GM19324 (cell line): ENCODE measurements at regions not wholly inside any gene's neighbourhood (a gene's known extent, or its start where the extent isn't known, plus 50 kb on each side); places are given as distances from the start of the nearest gene placed in this dataset.
"Not testable (repeated sequence)": the region's sequence is repeated elsewhere in the genome, so short reads cannot be mapped to it uniquely, and the experiment has no call there.

ENCODE experiments used
- ATAC-seq: cut with Tn5 transposase; IDR thresholded peaks from one replicate; pipeline ENCODE4 v1.9.1; 2021; ENCODE audit warnings: mild to moderate bottlenecking, moderate library complexity; ENCODE audit not compliant: unreplicated experiment, low FRiP score

- ATAC-seq: no peak
These were observed 132.6 kb upstream of the MAP1LC3B2 start for GRCh38 chr12:116426391-116427136.

- ATAC-seq: no peak
These were observed 131.8 kb upstream of the MAP1LC3B2 start for GRCh38 chr12:116427200-116427930.

GRCh38 chr12:116429826-116430360 is 129.3 kb upstream of the MAP1LC3B2 start:
- no peak for ATAC-seq

- no peak for ATAC-seq
These were observed 128.1 kb upstream of the MAP1LC3B2 start for GRCh38 chr12:116430911-116431565.

GRCh38 chr12:116431677-116432300 is 127.4 kb upstream of the MAP1LC3B2 start:
- ATAC-seq: no peak

- no peak for ATAC-seq
These were observed 126.8 kb upstream of the MAP1LC3B2 start for GRCh38 chr12:116432314-116432750.

- no peak for ATAC-seq
These were observed 125.9 kb upstream of the MAP1LC3B2 start for GRCh38 chr12:116433249-116433648.

GRCh38 chr12:116434155-116435011 is 124.8 kb upstream of the MAP1LC3B2 start:
- no peak for ATAC-seq

- no peak for ATAC-seq
These were observed 123.2 kb upstream of the MAP1LC3B2 start for GRCh38 chr12:116435984-116436383.

- ATAC-seq: no peak
These were observed 122.5 kb upstream of the MAP1LC3B2 start for GRCh38 chr12:116436561-116437249.

GRCh38 chr12:116441292-116441691 is 117.9 kb upstream of the MAP1LC3B2 start:
- no peak for ATAC-seq

GRCh38 chr12:116442304-116442703 is 116.9 kb upstream of the MAP1LC3B2 start:
- ATAC-seq: no peak

- no peak for ATAC-seq
These were observed 116.2 kb upstream of the MAP1LC3B2 start for GRCh38 chr12:116442946-116443345.

- no peak for ATAC-seq
These were observed 115.2 kb upstream of the MAP1LC3B2 start for GRCh38 chr12:116443821-116444589.

GRCh38 chr12:116444590-116444943 is 114.6 kb upstream of the MAP1LC3B2 start:
- ATAC-seq: no peak

GRCh38 chr12:116448165-116448739 is 110.9 kb upstream of the MAP1LC3B2 start:
- ATAC-seq: no peak

- no peak for ATAC-seq
These were observed 108.7 kb upstream of the MAP1LC3B2 start for GRCh38 chr12:116450406-116450910.

- ATAC-seq: not testable (repeated sequence)
These were observed 106.2 kb upstream of the MAP1LC3B2 start for GRCh38 chr12:116452975-116453374.
